Mucosa of descending colon (tissue), 3 donors: ENCODE measurements at regions not wholly inside any gene's neighbourhood (a gene's known extent, or its start where the extent isn't known, plus 50 kb on each side); places are given as distances from the start of the nearest gene placed in this dataset.

Experiments
- ATAC-seq: fragments of 200-7000 bp; cut with Tn5 transposase; one replicate; pipeline ENCODE4 v1.9.1; 2020; ENCODE audit warnings: mild to moderate bottlenecking, moderate library complexity
- DNase-seq, 3 donors: peaks; one replicate each; pipeline ENCODE4 v3.0.0-alpha.2; 2020
- H3K36me3 ChIP-seq: fragments of 200-600 bp; one replicate; pipeline ENCODE4 v1.8.0; 2021; ENCODE audit warnings: low read depth, mild to moderate bottlenecking
- H3K4me1 ChIP-seq: fragments of 200-600 bp; one replicate; pipeline ENCODE4 v1.8.0; 2021; ENCODE audit warnings: low read depth, mild to moderate bottlenecking
- H3K4me3 ChIP-seq: fragments of 200-600 bp; one replicate; pipeline ENCODE4 v1.8.0; 2021; ENCODE audit warnings: mild to moderate bottlenecking
- H3K9me3 ChIP-seq: fragments of 200-600 bp; one replicate; pipeline ENCODE4 v1.8.0; 2021; ENCODE audit warnings: mild to moderate bottlenecking
- CTCF ChIP-seq: fragments of 200-600 bp; IDR thresholded peaks from one replicate; pipeline ENCODE4 v1.8.0; 2022; ENCODE audit warnings: antibody characterized with exemption, mild to moderate bottlenecking
- intact Hi-C, 2 donors: fragments of 100-400 bp; cut with DNase I in 1 of 2; cut with micrococcal nuclease in 1 of 2; formaldehyde crosslinking; loops; one replicate each; pipeline versions ENCODE4 v1.11.0 to v1.11.1; 2022; cut with DNase I, micrococcal nuclease
- donor health status: DM: no; HTN: no; CAD: no; lungs with moderate emphysema.
- donor health status: DM: no; HTN: no; CAD: no.
- donor health status: DM: no; HTN: yes; CAD: no.

GRCh38 chr2:18213986-18214385 is 335.5 kb downstream of the KCNS3 start:
- DNase-seq: no peak
- TF ChIP-seq CTCF: no peak
- Histone ChIP-seq H3K4me3 (no peak overlapping the region), H3K4me1 (no peaks in the 10 kb centered on the region), H3K9me3 (no peaks in the 10 kb centered on the region), H3K36me3 (no peaks in the 10 kb centered on the region)
- ATAC-seq: no peak
- intact Hi-C loops: no loop called here

- Histone ChIP-seq H3K4me3 (no peak overlapping the region), H3K36me3 (no peaks in the 10 kb centered on the region), H3K4me1 (no peaks in the 10 kb centered on the region), H3K9me3 (no peaks in the 10 kb centered on the region)
- no peak for TF ChIP-seq CTCF
- ATAC-seq: no peak
- intact Hi-C loops: no loop called here
- no peak for DNase-seq
Observed at GRCh38 chr2:18209934-18210639, 331.6 kb downstream of the KCNS3 start.

- TF ChIP-seq CTCF: no peak
- Histone ChIP-seq H3K4me1 (no peaks in the 10 kb centered on the region), H3K9me3 (no peaks in the 10 kb centered on the region), H3K4me3 (no peak overlapping the region), H3K36me3 (no peaks in the 10 kb centered on the region)
- no peak for ATAC-seq
- intact Hi-C loops: no loop called here
- no peak for DNase-seq
Observed at GRCh38 chr2:18208956-18209355, 330.5 kb downstream of the KCNS3 start.

- no peak for TF ChIP-seq CTCF
- H3K36me3 ChIP-seq: no peaks in the 10 kb centered on the region
- no peaks in the 10 kb centered on the region for H3K4me1 ChIP-seq
- DNase-seq (no peak), ATAC-seq (no peak)
- no peaks in the 10 kb centered on the region for H3K9me3 ChIP-seq
- intact Hi-C loops: no loop called here
- H3K4me3 ChIP-seq: no peak overlapping the region
Observed at GRCh38 chr2:18200771-18201170, 322.3 kb downstream of the KCNS3 start.

- Histone ChIP-seq H3K36me3 (no peaks in the 10 kb centered on the region), H3K9me3 (no peaks in the 10 kb centered on the region), H3K4me1 (no peaks in the 10 kb centered on the region), H3K4me3 (no peak overlapping the region)
- ATAC-seq: no peak
- intact Hi-C loops: no loop called here
- no peak for DNase-seq
- no peak for TF ChIP-seq CTCF
Observed at GRCh38 chr2:18198677-18199076, 320.2 kb downstream of the KCNS3 start.

- Histone ChIP-seq H3K4me3 (no peak overlapping the region), H3K36me3 (no peaks in the 10 kb centered on the region), H3K9me3 (no peaks in the 10 kb centered on the region), H3K4me1 (no peaks in the 10 kb centered on the region)
- no peak for TF ChIP-seq CTCF
- ATAC-seq (no peak), DNase-seq (no peak)
- intact Hi-C loops: no loop called here
Observed at GRCh38 chr2:18194161-18194560, 315.7 kb downstream of the KCNS3 start.
